CD4-positive, alpha-beta T cell treated with Interferon gamma for 1 hour (primary cell): ENCODE measurements at regions not wholly inside any gene's neighbourhood (a gene's known extent, or its start where the extent isn't known, plus 50 kb on each side); places are given as distances from the start of the nearest gene placed in this dataset.

Experiments
- DNase-seq: peaks from one replicate; pipeline ENCODE4 v3.0.0-alpha.2; 2020

- DNase-seq = no peak
Measured at GRCh38 chr11:15705891-15706290, 591.2 kb downstream of the INSC start.

- DNase-seq = no peak
Measured at GRCh38 chr11:15707194-15707593, 592.5 kb downstream of the INSC start.

GRCh38 chr11:15707971-15708370 lies 593.2 kb downstream of the INSC start:
- DNase-seq = no peak

- no peak for DNase-seq
Measured at GRCh38 chr11:15710580-15711275, 596.0 kb downstream of the INSC start.

GRCh38 chr11:15711311-15711710 lies 596.6 kb downstream of the INSC start:
- DNase-seq = no peak

- no peak for DNase-seq
Measured at GRCh38 chr11:15714641-15715399, 600.1 kb downstream of the INSC start.

GRCh38 chr11:15716550-15716949 lies 601.8 kb downstream of the INSC start:
- DNase-seq = no peak

- no peak for DNase-seq
Measured at GRCh38 chr11:15720460-15720859, 605.7 kb downstream of the INSC start.

GRCh38 chr11:15723966-15724365 lies 609.2 kb downstream of the INSC start:
- no peak for DNase-seq

GRCh38 chr11:15724601-15725000 lies 609.9 kb downstream of the INSC start:
- DNase-seq = no peak

GRCh38 chr11:15725246-15725645 lies 610.5 kb downstream of the INSC start:
- DNase-seq = no peak

- DNase-seq = no peak
Measured at GRCh38 chr11:15726221-15726746, 611.6 kb downstream of the INSC start.

GRCh38 chr11:15726893-15727519 lies 612.3 kb downstream of the INSC start:
- DNase-seq = no peak

GRCh38 chr11:15727520-15727914 lies 612.8 kb downstream of the INSC start:
- no peak for DNase-seq

- no peak for DNase-seq
Measured at GRCh38 chr11:15728207-15728606, 613.5 kb downstream of the INSC start.

- DNase-seq = no peak
Measured at GRCh38 chr11:15730263-15730994, 615.7 kb downstream of the INSC start.

GRCh38 chr11:15730995-15731385 lies 616.3 kb downstream of the INSC start:
- DNase-seq = no peak

- DNase-seq = no peak
Measured at GRCh38 chr11:15735706-15736105, 620.6 kb downstream of the SOX6 start.

GRCh38 chr11:15737320-15737719 lies 619.0 kb downstream of the SOX6 start:
- no peak for DNase-seq

- DNase-seq = no peak
Measured at GRCh38 chr11:15738931-15739330, 617.4 kb downstream of the SOX6 start.

- DNase-seq = no peak
Measured at GRCh38 chr11:15742626-15743519, 613.5 kb downstream of the SOX6 start.

GRCh38 chr11:15744693-15745092 lies 611.7 kb downstream of the SOX6 start:
- DNase-seq = no peak
